ENCODE measurements at regions not wholly inside any gene's neighbourhood (a gene's known extent, or its start where the extent isn't known, plus 50 kb on each side); places are given as distances from the start of the nearest gene placed in this dataset.

- no peak for DNase-seq (ENCODE audit: low read depth)
- TF ChIP-seq CTCF (IDR thresholded peaks at IDR 0.05; ENCODE audit: insufficient read depth, low read depth, low read length), result no peak
- no peak overlapping the region for H3K4me3 ChIP-seq (ENCODE audit: low read depth, low read length)
These were observed 757.5 kb upstream of the COBL start for GRCh38 chr7:52074071-52074470.

- H3K4me3 ChIP-seq (ENCODE audit: low read depth, low read length), result no peak overlapping the region
- TF ChIP-seq CTCF (IDR thresholded peaks at IDR 0.05; ENCODE audit: insufficient read depth, low read depth, low read length), result no peak
- DNase-seq (ENCODE audit: low read depth), result no peak
These were observed 755.1 kb upstream of the COBL start for GRCh38 chr7:52071744-52072143.

- no peak overlapping the region for H3K4me3 ChIP-seq (ENCODE audit: low read depth, low read length)
- no peak for TF ChIP-seq CTCF (IDR thresholded peaks at IDR 0.05; ENCODE audit: insufficient read depth, low read depth, low read length)
- DNase-seq (ENCODE audit: low read depth), result no peak
These were observed 747.9 kb upstream of the COBL start for GRCh38 chr7:52064493-52064892.

- no peak for TF ChIP-seq CTCF (IDR thresholded peaks at IDR 0.05; ENCODE audit: insufficient read depth, low read depth, low read length)
- no peak overlapping the region for H3K4me3 ChIP-seq (ENCODE audit: low read depth, low read length)
- DNase-seq (ENCODE audit: low read depth), result no peak
These were observed 745.1 kb upstream of the COBL start for GRCh38 chr7:52061666-52062065.

GRCh38 chr7:52053525-52053924, 736.9 kb upstream of the COBL start:
- TF ChIP-seq CTCF (IDR thresholded peaks at IDR 0.05; ENCODE audit: insufficient read depth, low read depth, low read length), result no peak
- H3K4me3 ChIP-seq (ENCODE audit: low read depth, low read length), result no peak overlapping the region
- DNase-seq (ENCODE audit: low read depth), result no peak

- H3K4me3 ChIP-seq (ENCODE audit: low read depth, low read length), result no peak overlapping the region
- no peak for TF ChIP-seq CTCF (IDR thresholded peaks at IDR 0.05; ENCODE audit: insufficient read depth, low read depth, low read length)
- DNase-seq (ENCODE audit: low read depth), result no peak
These were observed 714.1 kb upstream of the COBL start for GRCh38 chr7:52030722-52031121.

- DNase-seq (ENCODE audit: low read depth), result no peak
- no peak overlapping the region for H3K4me3 ChIP-seq (ENCODE audit: low read depth, low read length)
- no peak for TF ChIP-seq CTCF (IDR thresholded peaks at IDR 0.05; ENCODE audit: insufficient read depth, low read depth, low read length)
These were observed 709.5 kb upstream of the COBL start for GRCh38 chr7:52026140-52026539.

All from fibroblast of villous mesenchyme (primary cell).